GM19372 (cell line): ENCODE measurements at regions not wholly inside any gene's neighbourhood (a gene's known extent, or its start where the extent isn't known, plus 50 kb on each side); places are given as distances from the start of the nearest gene placed in this dataset.

Experiments used
- ATAC-seq: cut with Tn5 transposase; IDR thresholded peaks from one replicate; pipeline ENCODE4 v1.9.1; 2021; ENCODE audit warnings: mild to moderate bottlenecking, low read depth, moderate library complexity; ENCODE audit not compliant: unreplicated experiment

GRCh38 chr5:142387024-142387682 is 62.3 kb upstream of the SPRY4 start:
- ATAC-seq: no peak

GRCh38 chr5:142386137-142387023 is 61.6 kb upstream of the SPRY4 start:
- ATAC-seq: no peak

- no peak for ATAC-seq
These were observed 60.4 kb upstream of the SPRY4 start for GRCh38 chr5:142385194-142385593.

- ATAC-seq: no peak
These were observed 59.2 kb upstream of the SPRY4 start for GRCh38 chr5:142384014-142384413.

GRCh38 chr5:142382186-142382585 is 57.4 kb upstream of the SPRY4 start:
- ATAC-seq: no peak

- ATAC-seq: no peak
These were observed 54.2 kb upstream of the SPRY4 start for GRCh38 chr5:142378737-142379634.

GRCh38 chr5:142375944-142376411 is 51.2 kb upstream of the SPRY4 start:
- ATAC-seq: no peak
